H54 (cell line): ENCODE measurements at regions not wholly inside any gene's neighbourhood (a gene's known extent, or its start where the extent isn't known, plus 50 kb on each side); places are given as distances from the start of the nearest gene placed in this dataset.

Experiments used
- DNase-seq: peaks from one replicate; pipeline ENCODE4 v3.0.0; 2011; ENCODE audit warnings: low spot score, mixed read lengths; ENCODE audit not compliant: insufficient read length
- FAIRE-seq: peaks from 3 replicates; lab custom pipeline; 2011; peaks lifted over from hg19 to GRCh38; lab: Jason Lieb, UNC
- POLR2A ChIP-seq: IDR thresholded peaks from 2 replicates; pipeline ENCODE4 v1.6.1; 2011; ENCODE audit warnings: low read depth, mild to moderate bottlenecking, low read length

GRCh38 chr13:39269004-39269403 lies 230.7 kb downstream of the NHLRC3 start:
- no peak for FAIRE-seq
- DNase-seq, result no peak
- no peak for TF ChIP-seq POLR2A

- TF ChIP-seq POLR2A, result no peak
- FAIRE-seq (no peak), DNase-seq (no peak)
Observed at GRCh38 chr13:39269411-39269810, 231.2 kb downstream of the NHLRC3 start.

GRCh38 chr13:39272994-39273393 lies 234.7 kb downstream of the NHLRC3 start:
- no peak for FAIRE-seq
- DNase-seq, result no peak

GRCh38 chr13:39273953-39274738 lies 235.9 kb downstream of the NHLRC3 start:
- DNase-seq (no peak), FAIRE-seq (no peak)
- TF ChIP-seq POLR2A, result no peak

More at GRCh38 chr13:39272994-39273393, 234.7 kb downstream of the NHLRC3 start:
- TF ChIP-seq POLR2A, result no peak

- TF ChIP-seq POLR2A, result no peak
- FAIRE-seq, result no peak
Observed at GRCh38 chr13:39274739-39275325, 236.6 kb downstream of the NHLRC3 start.

GRCh38 chr13:39279077-39279476 lies 240.8 kb downstream of the NHLRC3 start:
- no peak for TF ChIP-seq POLR2A
- no peak for DNase-seq
- FAIRE-seq, result no peak

More at GRCh38 chr13:39274739-39275325, 236.6 kb downstream of the NHLRC3 start:
- no peak for DNase-seq

GRCh38 chr13:39281539-39282150 lies 243.4 kb downstream of the NHLRC3 start:
- FAIRE-seq, result no peak
- TF ChIP-seq POLR2A, result no peak
- no peak for DNase-seq

- no peak for TF ChIP-seq POLR2A
- FAIRE-seq (no peak), DNase-seq (no peak)
Observed at GRCh38 chr13:39282400-39282972, 244.2 kb downstream of the NHLRC3 start.

GRCh38 chr13:39283072-39283471 lies 244.8 kb downstream of the NHLRC3 start:
- no peak for TF ChIP-seq POLR2A
- FAIRE-seq, result no peak
- no peak for DNase-seq

- no peak for FAIRE-seq
- no peak for TF ChIP-seq POLR2A
Observed at GRCh38 chr13:39284801-39285388, 246.6 kb downstream of the NHLRC3 start.

More at GRCh38 chr13:39284801-39285388, 246.6 kb downstream of the NHLRC3 start:
- no peak for DNase-seq
